ENCODE measurements at regions not wholly inside any gene's neighbourhood (a gene's known extent, or its start where the extent isn't known, plus 50 kb on each side); places are given as distances from the start of the nearest gene placed in this dataset.

DNA sequence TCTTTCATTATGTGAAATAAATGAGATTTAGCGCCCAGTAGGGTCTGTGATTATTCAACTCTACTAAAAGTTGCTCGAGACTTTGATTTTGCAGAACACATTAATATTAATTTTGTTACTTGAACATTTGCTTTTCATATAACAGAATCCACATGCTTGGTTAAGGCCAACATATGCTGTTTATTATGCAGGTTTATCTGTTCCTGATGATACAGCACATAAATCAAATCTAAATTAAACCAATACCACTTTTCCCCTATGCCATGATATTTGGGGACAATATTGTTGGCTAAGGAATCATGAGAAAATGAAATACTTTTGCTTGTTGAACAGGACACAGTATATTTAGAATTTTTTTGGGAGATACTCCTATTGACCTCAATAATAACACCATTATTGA, 291.1 kb downstream of the USP25 start:
- DNase-seq: no peak

DNA sequence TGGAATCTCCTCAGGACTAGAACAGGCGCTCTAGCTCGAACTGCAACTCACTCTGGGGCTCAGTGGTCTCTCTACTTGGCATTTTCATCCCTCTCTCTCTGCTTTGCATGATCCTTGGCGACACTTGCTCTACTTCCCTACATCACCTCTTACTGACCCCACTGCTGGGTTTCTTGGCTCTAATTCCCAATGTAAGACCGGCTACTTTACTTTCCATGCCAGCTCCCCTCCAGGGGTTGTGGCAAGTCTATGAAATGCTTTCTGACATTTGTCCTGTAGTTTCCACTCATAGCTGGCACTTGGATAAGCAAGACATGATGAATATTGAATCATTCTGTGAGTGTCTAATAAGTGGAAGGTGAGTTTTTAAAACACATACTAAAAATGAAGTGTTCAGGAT, 292.3 kb downstream of the USP25 start:
- DNase-seq: no peak

DNA sequence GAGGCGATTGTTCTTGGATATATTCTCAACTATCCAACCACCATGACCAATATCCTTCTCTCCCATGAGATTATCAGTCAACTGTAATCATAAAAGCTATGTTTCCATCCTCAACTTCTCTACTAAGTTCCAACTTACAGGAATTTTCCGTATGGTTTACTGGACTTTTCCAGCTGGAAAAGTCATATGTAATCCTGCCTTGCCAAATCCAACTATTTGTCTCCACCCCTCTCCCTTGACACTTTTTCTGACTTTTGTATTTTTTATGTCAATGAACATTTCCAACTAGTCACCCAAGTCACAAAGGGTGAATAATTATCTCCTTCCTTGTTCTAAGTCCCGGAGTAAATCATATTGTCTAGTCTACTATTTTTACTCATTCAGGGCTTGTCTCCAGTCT, 293.1 kb downstream of the USP25 start:
- DNase-seq: no peak

DNA sequence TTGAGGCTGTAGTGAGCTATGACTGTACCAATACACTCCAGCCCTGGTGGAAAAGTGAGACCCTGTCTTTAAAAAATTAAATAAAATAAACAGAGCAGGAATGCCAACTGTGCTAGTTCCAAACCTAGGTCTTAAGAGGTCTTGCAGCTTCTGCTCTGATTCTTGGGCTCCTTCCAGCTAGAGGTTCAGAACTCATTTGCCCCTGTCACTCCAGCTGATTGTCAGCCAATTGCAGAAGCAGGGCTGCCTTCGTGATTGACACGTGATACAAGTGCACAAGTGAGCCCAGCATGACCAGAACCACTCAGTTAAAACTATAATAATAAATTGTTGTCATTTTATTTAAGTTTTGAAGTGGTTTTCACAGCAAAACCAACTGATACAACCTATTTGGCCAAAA, 298.4 kb downstream of the USP25 start:
- DNase-seq: no peak

DNA sequence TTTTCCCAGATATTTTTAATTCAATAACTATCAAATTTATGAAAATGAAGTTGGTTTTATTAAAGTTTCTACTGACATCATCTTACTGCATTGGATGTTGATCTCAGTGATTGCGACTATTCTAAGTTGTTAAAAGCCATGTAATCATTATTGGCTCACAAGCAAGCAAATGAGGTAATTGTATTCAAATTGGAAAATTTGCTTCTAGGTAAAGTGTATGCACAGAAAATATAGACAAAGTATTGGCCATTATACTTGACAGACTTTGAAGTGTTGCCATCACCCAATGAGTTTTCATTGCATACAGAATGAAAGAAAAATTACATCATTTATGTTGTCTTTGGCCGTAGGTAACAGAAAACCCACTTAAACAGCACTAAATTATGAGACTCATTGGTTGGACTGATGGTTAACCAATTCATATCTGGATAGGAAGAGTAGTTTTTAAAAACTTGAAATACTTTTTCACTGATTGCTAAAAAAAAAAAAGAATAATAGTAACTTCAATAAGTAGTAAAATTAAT, 299.2 kb downstream of the USP25 start:
- DNase-seq: no peak

DNA sequence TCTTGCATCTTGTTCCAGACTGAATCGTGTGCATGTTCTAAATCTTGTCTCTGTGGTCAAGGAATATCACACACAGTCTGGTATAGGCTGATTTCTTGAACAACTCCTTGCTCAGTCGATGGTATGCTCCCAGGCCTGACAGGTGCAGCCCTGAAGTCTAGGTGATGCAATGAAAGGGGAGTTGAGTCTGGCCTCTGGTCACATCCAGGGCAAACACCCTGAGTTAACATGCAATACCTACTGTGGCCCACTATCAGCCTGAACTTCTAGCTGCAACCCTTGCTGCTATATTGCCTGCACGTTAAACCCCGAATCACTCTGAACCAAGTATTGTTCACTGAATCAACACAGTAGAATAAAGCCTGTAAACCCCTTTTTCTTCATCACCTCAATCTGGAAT, 303.4 kb downstream of the USP25 start:
- no peak for DNase-seq

DNA sequence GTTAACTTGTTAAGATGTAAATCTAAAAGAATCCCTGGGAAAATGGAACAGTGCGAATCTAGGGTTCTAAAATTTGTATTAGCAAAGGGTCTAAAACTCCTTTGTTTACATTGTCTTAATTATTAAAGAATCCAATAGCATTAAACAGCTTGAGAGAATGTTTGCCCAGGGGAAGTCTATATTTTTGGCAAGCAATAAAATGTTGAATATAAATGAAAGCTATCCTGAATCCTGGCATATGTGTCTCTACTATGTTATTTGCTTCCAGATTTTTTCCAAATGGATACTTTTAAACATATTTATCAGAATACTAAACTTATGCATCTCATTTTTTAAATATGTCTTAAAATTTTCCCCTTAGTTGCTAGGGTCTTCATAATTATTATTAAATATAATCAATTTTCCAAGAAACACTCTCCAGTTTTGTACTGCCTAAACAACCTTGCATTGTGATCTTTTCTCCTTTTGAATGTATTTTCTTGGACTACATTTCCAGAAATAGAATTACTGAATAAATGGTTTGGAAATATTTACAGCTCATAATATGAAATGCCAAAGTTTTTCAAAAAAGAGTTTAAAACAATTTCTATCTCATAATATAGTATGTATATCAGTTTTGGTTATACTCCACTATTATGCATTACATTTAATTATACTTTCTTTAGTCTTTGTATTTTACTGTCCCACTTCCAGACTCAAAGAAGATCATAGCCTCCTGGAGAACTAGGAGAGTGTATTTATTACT, 304.8 kb downstream of the USP25 start:
- no peak for DNase-seq

DNA sequence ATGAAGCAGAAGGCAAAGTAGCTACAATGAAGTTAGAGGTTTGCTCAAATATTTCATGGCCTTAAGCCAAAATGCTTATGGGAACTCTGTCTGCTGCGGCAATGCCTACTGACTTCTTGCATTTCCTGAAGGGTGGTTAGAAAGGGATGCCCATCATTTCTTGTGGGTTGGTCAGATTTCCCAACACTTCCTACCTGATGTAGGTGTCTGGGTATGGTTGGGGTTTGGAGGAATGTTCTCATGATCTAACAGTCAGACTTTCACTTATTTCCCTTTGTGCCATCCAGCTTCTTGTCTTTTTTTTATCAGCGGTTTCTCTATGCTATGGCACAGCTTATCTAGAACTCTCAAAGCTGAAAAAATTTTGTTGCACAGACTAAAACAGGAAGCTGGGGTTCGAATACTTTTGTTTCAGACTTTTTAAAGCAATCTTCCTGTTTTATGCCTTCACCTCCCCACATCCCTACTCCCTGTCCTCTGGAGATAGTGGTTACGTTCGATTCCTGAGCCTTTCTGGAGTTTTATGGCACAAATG, 307.7 kb downstream of the USP25 start:
- no peak for DNase-seq

DNA sequence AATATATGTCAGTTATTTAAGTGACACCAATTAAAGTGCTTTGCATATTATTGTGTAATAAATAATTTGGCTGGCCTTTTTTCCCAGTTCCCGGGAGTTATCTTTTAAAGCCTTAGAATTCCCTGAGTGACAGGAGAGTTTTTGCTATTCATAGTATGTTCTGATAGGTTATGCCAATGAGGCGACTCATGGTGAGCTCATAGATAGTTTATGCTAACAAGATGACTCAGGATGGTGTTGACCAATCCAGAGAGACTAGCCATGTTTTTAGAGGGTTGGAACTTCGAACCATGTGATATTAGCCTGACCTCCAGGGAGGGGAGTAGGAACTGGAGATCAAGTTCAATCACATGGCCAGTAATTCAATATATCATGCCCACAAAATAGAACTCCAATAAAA, 310.8 kb downstream of the USP25 start:
- no peak for DNase-seq

DNA sequence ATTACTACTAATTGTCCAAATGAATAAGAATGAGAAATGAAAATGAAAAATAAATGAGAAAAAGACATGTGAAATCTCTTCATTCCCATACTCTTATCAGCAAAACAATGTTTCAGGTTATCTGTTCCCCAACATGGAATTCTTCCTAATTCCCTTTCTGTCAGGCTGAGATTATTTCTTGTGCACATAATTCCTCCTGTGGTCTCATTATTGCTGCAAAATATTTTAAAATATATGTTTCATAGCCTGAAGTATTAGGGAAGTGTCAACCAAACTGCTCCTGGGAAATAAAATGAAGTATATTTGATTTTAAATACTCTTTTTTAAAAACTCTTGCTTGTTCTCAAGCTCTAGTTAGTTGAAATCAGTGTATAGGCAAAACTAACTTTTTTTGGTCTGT, 314.9 kb downstream of the USP25 start:
- DNase-seq: no peak

DNA sequence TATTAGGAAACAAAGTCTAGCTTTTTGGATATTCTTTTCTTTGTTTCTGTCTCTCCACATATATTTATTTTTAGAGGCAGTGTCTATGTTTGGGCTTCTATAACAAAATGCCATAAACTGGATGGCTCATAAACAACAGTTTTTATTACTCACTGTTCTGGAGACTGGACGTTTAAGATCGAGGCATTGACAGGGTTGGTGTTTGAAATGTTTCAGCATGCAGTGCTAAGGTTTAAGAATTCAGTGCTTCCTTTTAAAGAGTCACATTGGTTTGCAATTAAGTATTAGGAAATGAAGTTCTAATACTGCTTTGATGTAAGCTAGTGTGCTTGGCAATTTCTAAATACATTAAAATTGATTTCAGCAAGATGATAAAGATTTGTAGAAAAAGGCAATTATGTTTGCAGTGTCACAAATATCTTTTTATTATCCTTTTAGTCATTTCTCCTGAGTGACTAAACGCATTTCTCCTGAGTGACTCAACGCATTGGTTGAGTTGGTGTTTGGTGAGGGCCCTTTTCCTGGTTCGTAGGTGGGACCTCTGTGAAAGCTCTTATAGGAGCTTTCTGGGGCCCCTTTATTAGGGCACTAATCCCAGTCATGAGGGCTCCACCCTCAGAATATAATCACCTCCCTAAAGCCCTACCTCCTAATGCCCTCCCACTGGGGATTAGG, 317.0 kb downstream of the USP25 start:
- no peak for DNase-seq

DNA sequence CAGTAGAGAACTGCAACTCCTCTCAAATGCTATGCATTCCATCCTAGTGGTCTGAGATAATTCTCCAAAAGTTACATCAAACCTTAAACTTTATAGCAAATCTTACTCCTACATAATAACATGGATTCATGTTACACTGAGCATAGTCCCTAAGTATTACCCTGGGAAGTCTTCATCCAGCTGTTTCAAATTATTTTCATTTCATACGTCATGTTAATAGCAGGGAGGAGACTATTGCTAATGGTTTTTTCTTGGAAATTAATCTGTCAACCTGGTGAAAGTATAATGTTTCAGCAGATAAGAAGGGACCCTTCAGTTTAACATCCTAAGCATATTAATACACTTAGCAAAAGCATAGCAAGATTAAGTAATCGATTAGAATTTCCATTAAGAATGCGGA, 318.1 kb downstream of the USP25 start:
- no peak for DNase-seq

DNA sequence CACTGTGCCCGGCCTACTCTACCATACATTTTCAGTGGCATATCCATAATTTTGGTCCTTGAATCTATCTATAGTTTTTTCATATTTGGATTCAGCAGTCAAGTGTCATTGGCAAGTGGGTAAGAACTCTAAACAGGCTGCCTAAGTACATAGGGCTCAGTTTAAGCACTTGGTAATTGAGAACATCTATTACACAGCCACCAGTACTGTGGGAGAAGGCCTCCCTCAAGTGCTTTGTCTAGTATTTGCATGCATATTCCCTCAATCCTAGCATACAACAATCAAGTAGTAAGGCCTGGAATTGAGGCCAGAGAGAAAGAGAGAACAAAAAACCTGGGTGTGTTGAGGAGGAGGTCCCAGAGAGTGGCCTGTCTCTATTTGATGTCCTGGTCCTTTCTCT, 325.2 kb downstream of the USP25 start:
- no peak for DNase-seq

DNA sequence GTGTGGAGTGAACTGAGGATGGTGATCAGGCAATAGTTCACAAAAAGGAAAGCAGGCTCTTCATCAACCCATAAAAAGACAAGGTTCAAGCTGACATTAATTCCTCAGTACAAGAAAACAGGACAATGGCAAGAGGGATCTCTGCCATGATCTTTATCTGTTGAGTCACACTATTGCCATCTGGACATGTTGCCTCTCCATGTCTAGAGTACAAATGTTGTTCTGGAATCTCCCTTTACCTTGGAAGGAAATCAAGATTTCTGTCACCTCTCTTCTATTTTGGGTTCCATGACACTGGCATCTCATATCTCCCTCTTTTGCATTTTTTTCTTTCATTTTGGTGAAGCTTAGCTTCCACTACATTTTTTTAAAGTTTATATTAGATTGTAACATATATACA, 329.1 kb downstream of the USP25 start:
- no peak for DNase-seq

DNA sequence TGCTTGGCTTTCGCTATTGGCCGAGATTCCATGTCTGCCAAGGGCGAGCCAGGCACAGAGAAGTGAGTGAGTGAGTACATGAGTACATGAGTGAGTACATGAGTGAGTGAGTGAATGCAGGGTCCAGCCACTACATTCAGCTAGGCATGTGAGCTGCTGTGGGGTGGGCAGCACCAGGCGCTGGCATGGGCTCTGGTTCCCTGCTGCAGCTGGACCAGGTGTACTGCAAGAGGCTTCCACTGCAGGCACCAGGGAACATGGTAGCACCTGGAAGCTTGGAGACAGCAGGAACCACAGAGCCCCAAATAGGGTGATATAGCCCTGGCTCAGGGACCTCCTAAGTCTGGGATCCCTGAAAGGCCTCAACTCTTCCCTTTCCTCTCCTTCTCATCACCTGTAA, 330.2 kb downstream of the USP25 start:
- no peak for DNase-seq

DNA sequence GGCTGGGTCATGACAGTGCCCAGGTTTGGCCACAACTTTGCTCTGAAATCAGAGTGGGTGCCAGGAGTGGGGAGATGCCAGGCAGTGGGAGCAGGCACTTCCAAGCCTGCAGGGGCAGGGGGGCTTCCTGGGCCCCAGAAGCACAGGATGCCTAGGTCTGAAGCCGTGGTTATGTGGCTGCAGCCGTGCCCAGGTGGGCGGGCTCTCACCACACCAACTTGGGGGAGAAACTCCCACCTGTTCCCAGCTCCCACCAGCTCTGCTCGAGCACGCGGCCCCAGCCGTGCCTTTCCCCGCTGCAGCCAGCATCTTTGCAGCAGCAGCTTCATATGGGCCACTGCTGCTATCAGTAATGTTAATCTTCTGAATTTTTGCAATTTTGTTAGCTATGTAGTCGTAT, 331.4 kb downstream of the USP25 start:
- no peak for DNase-seq

DNA sequence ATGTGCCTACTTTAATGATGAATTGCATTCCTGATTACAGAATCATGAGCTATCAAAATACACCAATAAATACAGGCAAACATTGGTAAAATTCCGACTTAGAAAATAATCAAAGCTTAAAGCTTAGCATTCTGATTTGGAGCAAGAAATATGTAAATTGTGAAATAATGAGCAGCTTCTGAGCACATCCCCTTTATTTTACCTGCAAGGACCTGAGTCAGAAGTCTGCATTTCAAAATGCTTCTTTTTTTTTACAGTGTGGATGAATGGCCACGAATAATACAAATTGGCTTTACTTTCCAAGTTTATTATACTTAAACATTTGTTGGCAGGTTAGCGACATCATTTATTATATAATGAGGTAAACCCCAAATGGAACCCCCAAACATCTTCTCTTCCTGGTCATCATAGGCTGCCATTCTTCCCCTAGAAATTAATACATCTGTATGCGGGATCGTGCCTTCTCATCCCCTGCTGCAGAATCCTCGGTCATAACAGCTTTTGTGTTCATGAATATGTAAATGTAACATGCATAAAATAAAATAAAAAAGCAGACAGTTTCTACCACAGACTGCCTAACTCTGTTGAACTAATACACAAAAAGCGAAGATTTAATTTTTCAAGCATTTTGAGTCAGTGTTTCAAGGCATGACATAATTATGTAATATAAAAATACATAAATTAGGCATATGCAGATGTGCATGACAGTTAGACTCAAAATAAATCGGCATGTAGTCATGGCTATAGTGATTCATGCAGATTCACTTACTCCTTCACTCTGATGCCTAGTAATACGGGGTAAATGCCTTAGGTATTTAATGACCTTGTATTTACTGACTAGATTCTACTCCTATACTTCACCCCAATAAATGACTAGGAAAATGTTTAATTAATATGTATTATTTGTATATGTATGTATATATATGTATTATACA, 339.7 kb downstream of the USP25 start:
- DNase-seq: no peak

DNA sequence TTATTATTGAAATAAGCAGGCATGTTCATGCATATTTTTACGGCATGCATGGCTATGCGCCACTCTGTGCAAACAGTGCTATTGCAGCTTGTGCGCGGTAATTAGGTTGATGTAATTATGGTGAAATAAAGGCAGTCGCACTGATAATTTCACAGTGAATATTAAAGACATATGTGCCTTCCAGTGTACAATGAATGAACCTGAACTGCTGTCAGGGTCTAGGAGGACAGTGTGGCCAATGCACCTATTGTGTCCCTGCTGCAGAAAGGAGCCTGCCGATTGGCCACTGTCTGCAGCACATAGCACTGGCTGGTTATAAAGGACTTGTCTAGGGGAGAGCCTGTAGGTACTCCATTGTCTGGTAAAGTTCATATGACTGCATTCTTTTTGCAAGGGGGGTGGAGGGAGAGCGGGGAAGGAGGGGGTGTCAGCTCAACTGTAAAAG, 340.4 kb downstream of the USP25 start:
- no peak for DNase-seq

DNA sequence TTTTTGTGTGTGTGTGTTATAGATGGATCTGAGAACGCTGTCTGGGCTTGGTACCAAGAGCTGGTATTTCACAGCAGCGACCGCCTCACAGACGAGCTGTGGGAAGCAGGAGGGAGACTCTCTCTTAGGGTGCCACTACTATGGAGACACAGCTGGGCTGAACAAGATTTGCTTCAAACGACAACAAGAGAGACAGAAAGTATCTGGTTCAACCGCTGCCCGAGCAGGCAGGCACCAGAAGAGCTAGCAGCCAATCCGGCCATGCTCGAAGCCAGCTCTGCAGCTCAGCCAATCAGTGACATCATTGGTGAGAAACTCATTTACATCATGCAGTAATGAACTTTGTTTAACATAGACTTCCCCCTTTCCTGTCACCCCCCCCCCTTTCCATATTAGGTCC, 341.3 kb downstream of the USP25 start:
- DNase-seq: no peak

DNA sequence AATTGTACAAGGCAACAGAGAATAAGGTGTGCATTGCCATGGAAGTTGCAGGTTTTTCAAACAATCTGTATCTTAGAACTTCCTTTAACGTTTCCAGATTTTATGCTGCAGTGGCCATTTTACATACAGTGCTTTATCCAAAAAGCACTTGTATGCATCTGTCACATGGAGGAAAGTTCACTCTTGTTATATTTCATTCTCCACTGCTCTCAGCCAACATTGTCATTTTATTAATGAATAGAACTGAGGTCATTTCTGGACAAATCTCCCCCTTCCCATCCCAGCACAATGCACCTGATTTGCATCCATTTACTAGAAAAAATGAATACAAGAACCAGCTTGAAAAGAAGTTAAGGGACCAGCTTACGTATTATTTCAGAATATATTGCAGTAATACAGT, 342.0 kb downstream of the USP25 start:
- DNase-seq: no peak

DNA sequence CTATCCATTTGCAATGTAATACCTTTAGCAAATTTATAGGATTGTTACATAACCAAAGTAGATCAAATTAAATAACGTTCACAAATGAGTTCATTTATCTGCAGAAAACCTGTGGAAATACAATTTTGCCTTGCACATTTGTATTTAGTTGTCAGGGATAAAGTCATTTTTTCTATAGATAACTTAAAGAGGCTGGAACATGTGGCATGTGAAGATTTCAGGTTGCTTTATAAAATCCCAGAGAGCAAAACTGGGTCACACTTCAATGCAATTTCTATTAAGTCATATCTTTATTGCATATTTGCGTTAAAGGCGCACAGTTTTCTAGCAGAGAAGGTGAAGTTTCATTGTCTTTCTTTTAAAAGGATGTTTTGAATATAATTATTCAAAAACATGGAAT, 342.4 kb downstream of the USP25 start:
- DNase-seq: no peak

DNA sequence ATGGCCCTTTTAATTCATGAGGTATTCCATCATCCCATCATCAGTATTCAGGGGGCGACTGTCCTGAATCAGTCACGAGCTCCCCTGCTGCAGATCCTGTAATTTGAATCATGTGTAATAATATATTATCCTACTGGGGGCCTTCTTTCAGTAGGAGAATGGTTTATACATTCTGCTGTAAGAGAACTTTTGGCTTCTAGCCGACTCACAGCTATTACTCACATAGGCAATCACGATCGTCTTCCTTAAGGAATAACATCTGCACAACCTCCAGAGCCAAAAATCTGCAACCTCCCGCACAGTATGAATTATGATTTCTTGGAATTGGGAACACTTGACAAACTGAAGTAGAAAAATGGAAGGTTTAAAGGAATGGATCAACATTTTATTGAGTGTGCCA, 343.0 kb downstream of the USP25 start:
- DNase-seq: no peak

DNA sequence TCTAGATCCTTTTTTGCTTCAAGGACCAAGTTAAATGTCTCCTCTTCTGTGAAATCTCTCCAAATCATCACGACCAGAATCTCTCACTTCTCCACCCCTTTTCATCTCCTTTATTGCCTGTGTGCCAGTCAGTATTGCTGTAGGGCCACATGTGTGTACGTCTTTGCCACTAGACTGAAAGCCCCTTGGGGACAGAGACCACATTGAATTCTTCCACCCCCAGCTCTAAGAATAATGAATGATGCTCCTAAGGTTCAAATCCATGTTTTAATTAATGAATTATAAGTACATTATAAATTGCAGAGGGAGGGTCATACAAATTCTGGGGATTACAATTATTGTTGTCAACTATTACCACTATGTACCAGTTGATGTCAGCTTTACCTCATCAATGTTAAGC, 343.8 kb downstream of the USP25 start:
- no peak for DNase-seq

Data from CD4-positive, alpha-beta T cell treated with Interleukin-1 beta for 1 hour (primary cell).